Left lung (tissue), 4 donors: ENCODE measurements at regions not wholly inside any gene's neighbourhood (a gene's known extent, or its start where the extent isn't known, plus 50 kb on each side); places are given as distances from the start of the nearest gene placed in this dataset.

Experiments
- ATAC-seq: fragments of 200-7000 bp; cut with Tn5 transposase; one replicate; pipeline ENCODE4 v1.9.1; 2020; ENCODE audit warnings: moderate library complexity
- DNase-seq, 4 donors: peaks; one replicate each; pipeline ENCODE4 v3.0.0-alpha.2; 2013 to 2020
- H3K27ac ChIP-seq, 2 donors: fragments of 200-600 bp; sonication (generic) in 1 of 2; one replicate each; pipeline versions ENCODE4 v1.5.0 to v1.8.0; 2020 to 2021
- H3K27me3 ChIP-seq, 2 donors: fragments of 200-600 bp; sonication (generic) in 1 of 2; one replicate each; pipeline versions ENCODE4 v1.5.0 to v1.8.0; 2020 to 2021
- H3K36me3 ChIP-seq, 2 donors: fragments of 200-600 bp; sonication (generic) in 1 of 2; one replicate each; pipeline versions ENCODE4 v1.5.0 to v1.8.0; 2020 to 2021
- H3K4me1 ChIP-seq, 2 donors: fragments of 200-600 bp; one replicate each; pipeline ENCODE4 v1.8.0; 2021
- H3K4me3 ChIP-seq, 2 donors: fragments of 200-600 bp; sonication (generic) in 1 of 2; one replicate each; pipeline versions ENCODE4 v1.5.0 to v1.8.0; 2020 to 2021; ENCODE audit warnings: mild to moderate bottlenecking in 1 of 2
- H3K9me3 ChIP-seq, 2 donors: fragments of 200-600 bp; sonication (generic) in 1 of 2; one replicate each; pipeline versions ENCODE4 v1.5.0 to v1.8.0; 2020 to 2021
- CTCF ChIP-seq, 2 donors: fragments of 200-600 bp; sonication (generic) in 1 of 2; IDR thresholded peaks; one replicate each; pipeline versions ENCODE4 v1.5.0 to v1.8.0; 2021; ENCODE audit warnings: antibody characterized with exemption in 2 of 2
- intact Hi-C, 2 donors: fragments of 100-400 bp; cut with DNase I; formaldehyde crosslinking; loops; one replicate each; pipeline versions ENCODE4 v1.11.2 to v1.14.2; 2022
- donor health status: DM: no; HTN: yes; CAD: no.
- donor health status: DM: no; HTN: no; CAD: no.

GRCh38 chr10:14384915-14385314 lies 54.2 kb upstream of the FRMD4A start:
- TF ChIP-seq CTCF (IDR thresholded peaks at IDR 0.05): no peak
- H3K27me3 ChIP-seq: no peaks in the 10 kb centered on the region
- DNase-seq (no peak), ATAC-seq (no peak)
- H3K4me3 ChIP-seq: no peak overlapping the region
- no peaks in the 10 kb centered on the region for H3K9me3 ChIP-seq
- no peaks in the 10 kb centered on the region for H3K4me1 ChIP-seq
- H3K27ac ChIP-seq: no peak overlapping the region
- intact Hi-C loops: no loop called here
- no peaks in the 10 kb centered on the region for H3K36me3 ChIP-seq

DNA sequence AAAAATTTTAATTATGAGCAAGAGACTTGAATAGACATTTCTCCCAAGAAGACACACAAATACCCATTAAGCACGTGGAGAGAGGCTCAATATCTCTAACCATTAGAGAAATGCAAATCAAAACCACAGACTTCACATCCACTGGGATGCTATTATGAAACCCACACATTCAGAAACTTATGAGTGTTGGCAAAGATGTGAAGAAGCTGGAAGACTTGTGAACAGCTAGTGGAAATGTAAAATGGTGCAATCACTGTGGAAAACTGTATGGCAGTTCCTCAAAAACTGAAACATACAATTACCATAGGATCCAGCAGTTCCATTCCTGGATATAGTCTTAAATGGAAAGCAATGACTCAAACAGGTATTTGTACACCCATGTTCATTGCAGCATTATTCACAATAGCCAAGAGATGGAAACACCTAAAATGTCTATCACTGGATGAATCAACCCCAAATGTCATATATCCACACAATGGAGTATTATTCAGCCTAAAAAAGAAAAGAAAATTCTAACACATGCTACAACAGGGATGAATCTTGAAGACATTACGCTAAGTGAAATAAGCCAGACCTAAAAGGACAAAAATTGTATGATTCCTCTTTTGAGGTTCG lies 53.5 kb upstream of the FRMD4A start:
- no peak for ATAC-seq

GRCh38 chr10:14383266-14383665 lies 52.5 kb upstream of the FRMD4A start:
- Histone ChIP-seq H3K36me3 (no peaks in the 10 kb centered on the region), H3K9me3 (no peaks in the 10 kb centered on the region), H3K27ac (no peak overlapping the region), H3K4me1 (no peaks in the 10 kb centered on the region), H3K4me3 (no peak overlapping the region), H3K27me3 (no peaks in the 10 kb centered on the region)
- no peak for DNase-seq
- intact Hi-C loops: no loop called here
- no peak for TF ChIP-seq CTCF (IDR thresholded peaks at IDR 0.05)
- no peak for ATAC-seq

More for the DNA sequence above, 53.5 kb upstream of the FRMD4A start:
- Histone ChIP-seq H3K4me1 (no peaks in the 10 kb centered on the region), H3K36me3 (no peaks in the 10 kb centered on the region), H3K27ac (no peak overlapping the region), H3K4me3 (no peak overlapping the region), H3K27me3 (no peaks in the 10 kb centered on the region), H3K9me3 (no peaks in the 10 kb centered on the region)
- no peak for TF ChIP-seq CTCF (IDR thresholded peaks at IDR 0.05)
- DNase-seq: no peak
- intact Hi-C loops: no loop called here

- ATAC-seq: no peak
- no peaks in the 10 kb centered on the region for H3K9me3 ChIP-seq
- TF ChIP-seq CTCF (IDR thresholded peaks at IDR 0.05): no peak
- intact Hi-C loops: no loop called here
- H3K27me3 ChIP-seq: no peaks in the 10 kb centered on the region
- no peak overlapping the region for H3K4me3 ChIP-seq
- H3K27ac ChIP-seq: no peak overlapping the region
- H3K4me1 ChIP-seq: no peaks in the 10 kb centered on the region
- no peak for DNase-seq
- no peaks in the 10 kb centered on the region for H3K36me3 ChIP-seq
These were observed 51.8 kb upstream of the FRMD4A start for GRCh38 chr10:14382531-14382930.

GRCh38 chr10:14382022-14382421 lies 51.3 kb upstream of the FRMD4A start:
- no peaks in the 10 kb centered on the region for H3K4me1 ChIP-seq
- H3K27ac ChIP-seq: no peak overlapping the region
- H3K27me3 ChIP-seq: no peaks in the 10 kb centered on the region
- intact Hi-C loops: no loop called here
- TF ChIP-seq CTCF (IDR thresholded peaks at IDR 0.05): no peak
- no peak for ATAC-seq
- H3K36me3 ChIP-seq: no peaks in the 10 kb centered on the region
- H3K4me3 ChIP-seq: no peak overlapping the region
- H3K9me3 ChIP-seq: no peaks in the 10 kb centered on the region
- no peak for DNase-seq
